ENCODE measurements at regions not wholly inside any gene's neighbourhood (a gene's known extent, or its start where the extent isn't known, plus 50 kb on each side); places are given as distances from the start of the nearest gene placed in this dataset.

DNA sequence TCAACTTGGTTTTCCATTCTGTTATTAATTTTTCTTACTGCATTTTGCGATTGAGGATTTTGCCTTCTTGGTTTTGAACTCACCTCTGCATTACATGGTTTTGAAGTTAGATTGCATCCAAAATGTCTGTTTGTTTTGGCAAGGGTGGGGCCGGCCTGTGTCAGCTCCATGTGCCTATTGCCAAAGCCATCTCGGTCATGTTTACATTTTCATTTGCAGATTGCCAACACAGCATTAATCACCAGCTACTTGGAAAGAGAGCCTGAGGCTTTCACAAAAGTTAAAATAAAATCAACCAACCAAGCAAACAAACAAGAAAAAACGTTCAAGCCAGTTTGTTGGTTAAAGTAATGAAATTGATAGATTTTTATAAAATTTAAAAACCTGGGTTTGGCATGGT lies 695.8 kb downstream of the TYW1 start:
- no peak overlapping the region for H3K27ac ChIP-seq (ENCODE audit: low read length)
- no peak for DNase-seq
- Mint-ChIP-seq H3K36me3 (no peaks in the 10 kb centered on the region), H3K4me1 (no peaks in the 10 kb centered on the region), H3K27ac (no peak overlapping the region), H3K4me3 (no peak overlapping the region), H3K27me3 (no peaks in the 10 kb centered on the region), H3K9me3 (peaks cover 2 to 25% (median 17%) of the 10 kb centered on the region in 3 donors)
- no peaks in the 10 kb centered on the region for H3K9me3 ChIP-seq
- H3K4me1 ChIP-seq (ENCODE audit: control insufficient read depth in 1 of 2, extremely low read depth in 1 of 2, insufficient read depth in 2 of 2, low read length in 2 of 2) = no peaks in the 10 kb centered on the region
- WGBS (ENCODE audit: insufficient coverage) = no CpG with 5 or more reads among the region's 4 CpGs
- H3K4me3 ChIP-seq (ENCODE audit: control insufficient read depth in 1 of 2, extremely low read depth in 1 of 2, low read length in 1 of 2) = no peak overlapping the region
- no peaks in the 10 kb centered on the region for H3K27me3 ChIP-seq (replicated peaks in 1 of 2; ENCODE audit: control insufficient read depth in 2 of 2, extremely low read depth in 1 of 2, insufficient read depth in 2 of 2, low read length in 1 of 2)
- no peak for ATAC-seq (replicated peaks in 1 of 4)
- H3K36me3 ChIP-seq (ENCODE audit: control insufficient read depth in 2 of 2, extremely low read depth in 1 of 2, insufficient read depth in 1 of 2, low read length in 1 of 2) = no peaks in the 10 kb centered on the region
- CTCF ChIA-PET = no interaction called here
- POLR2A ChIA-PET = no interaction called here

DNA sequence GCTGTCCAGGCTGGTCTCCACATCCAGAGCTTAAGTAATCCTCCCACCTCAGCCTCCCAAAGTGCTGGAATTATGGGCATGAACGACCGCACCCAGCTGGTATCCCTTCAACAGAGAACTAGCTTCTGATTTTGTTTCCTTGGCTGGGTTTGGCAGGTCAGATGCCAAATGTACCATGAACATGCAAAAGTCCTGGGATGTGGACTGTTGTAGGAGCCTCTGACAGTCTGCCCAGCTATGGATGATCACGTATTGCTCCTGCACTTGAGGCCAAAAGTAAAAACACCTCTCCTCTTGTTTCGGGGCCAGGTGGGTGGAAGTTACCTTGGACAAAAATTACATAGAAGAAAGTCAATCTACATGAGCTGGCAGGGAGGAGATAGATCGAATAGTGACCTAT lies 699.5 kb downstream of the TYW1 start:
- H3K27me3 Mint-ChIP-seq = no peaks in the 10 kb centered on the region
- H3K27ac Mint-ChIP-seq = no peak overlapping the region
- H3K9me3 Mint-ChIP-seq = peaks cover 11 to 28% (median 18%) of the 10 kb centered on the region in 3 donors
- ATAC-seq (replicated peaks in 1 of 4) (no peak), DNase-seq (no peak)
- Histone ChIP-seq H3K4me1 (ENCODE audit: control insufficient read depth in 1 of 2, extremely low read depth in 1 of 2, insufficient read depth in 2 of 2, low read length in 2 of 2) (no peaks in the 10 kb centered on the region), H3K27ac (ENCODE audit: low read length) (no peak overlapping the region), H3K9me3 (no peaks in the 10 kb centered on the region), H3K27me3 (replicated peaks in 1 of 2; ENCODE audit: control insufficient read depth in 2 of 2, extremely low read depth in 1 of 2, insufficient read depth in 2 of 2, low read length in 1 of 2) (no peaks in the 10 kb centered on the region), H3K36me3 (ENCODE audit: control insufficient read depth in 2 of 2, extremely low read depth in 1 of 2, insufficient read depth in 1 of 2, low read length in 1 of 2) (no peaks in the 10 kb centered on the region), H3K4me3 (ENCODE audit: control insufficient read depth in 1 of 2, extremely low read depth in 1 of 2, low read length in 1 of 2) (no peak overlapping the region)
- H3K36me3 Mint-ChIP-seq = no peaks in the 10 kb centered on the region
- ChIA-PET CTCF (no interaction called here), POLR2A (no interaction called here)
- no CpG with 5 or more reads among the region's 5 CpGs for WGBS (ENCODE audit: insufficient coverage)
- no peak overlapping the region for H3K4me3 Mint-ChIP-seq
- H3K4me1 Mint-ChIP-seq = no peaks in the 10 kb centered on the region

DNA sequence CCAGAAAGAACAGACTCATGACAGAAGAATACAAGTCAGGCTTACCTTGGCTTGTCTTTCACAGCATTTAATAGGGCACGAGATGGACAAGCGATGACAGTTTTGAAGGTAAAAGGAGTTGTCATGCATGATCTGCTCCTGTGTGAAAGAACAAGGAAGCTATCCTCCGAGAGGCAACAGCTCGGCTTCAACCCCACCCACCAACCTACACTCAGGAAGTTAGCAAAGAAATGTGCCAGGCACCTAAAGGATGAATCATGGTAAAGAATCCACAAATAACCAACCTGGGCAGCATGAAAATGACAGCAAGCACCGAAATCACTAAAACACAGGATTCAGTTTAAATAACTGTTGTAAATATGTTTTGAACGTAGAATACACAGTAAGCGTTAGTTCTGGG lies 700.2 kb downstream of the TYW1 start:
- H3K9me3 Mint-ChIP-seq = peaks cover 11 to 33% (median 22%) of the 10 kb centered on the region in 3 donors
- no CpG with 5 or more reads among the region's 7 CpGs for WGBS (ENCODE audit: insufficient coverage)
- POLR2A ChIA-PET = no interaction called here

DNA sequence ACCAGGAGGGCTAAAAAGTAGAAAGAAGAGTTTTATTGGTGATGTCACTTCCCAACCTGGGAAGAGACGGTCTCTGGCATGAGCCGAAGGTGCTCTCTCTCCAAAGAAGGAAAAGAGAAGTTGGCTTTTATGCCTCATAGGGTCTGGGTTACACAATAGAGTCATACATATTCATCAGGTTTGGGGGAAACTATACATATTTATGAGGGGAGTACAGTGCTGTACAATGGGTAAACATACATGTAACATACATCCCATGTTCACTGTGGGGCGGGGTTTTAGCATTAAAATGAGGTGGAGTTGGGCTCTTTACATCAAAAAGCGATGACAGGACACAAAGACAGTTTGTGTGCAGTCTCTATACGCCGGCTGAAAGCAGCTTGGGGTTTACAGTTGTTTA lies 701.7 kb downstream of the TYW1 start:
- DNase-seq (no peak), ATAC-seq (replicated peaks in 1 of 4) (no peak)
- Mint-ChIP-seq H3K4me1 (no peaks in the 10 kb centered on the region), H3K27ac (no peak overlapping the region), H3K9me3 (peaks cover 17 to 41% (median 27%) of the 10 kb centered on the region in 3 donors), H3K36me3 (no peaks in the 10 kb centered on the region), H3K4me3 (no peak overlapping the region), H3K27me3 (no peaks in the 10 kb centered on the region)
- Histone ChIP-seq H3K36me3 (ENCODE audit: control insufficient read depth in 2 of 2, extremely low read depth in 1 of 2, insufficient read depth in 1 of 2, low read length in 1 of 2) (no peaks in the 10 kb centered on the region), H3K4me1 (ENCODE audit: control insufficient read depth in 1 of 2, extremely low read depth in 1 of 2, insufficient read depth in 2 of 2, low read length in 2 of 2) (no peaks in the 10 kb centered on the region), H3K27ac (ENCODE audit: low read length) (no peak overlapping the region), H3K4me3 (ENCODE audit: control insufficient read depth in 1 of 2, extremely low read depth in 1 of 2, low read length in 1 of 2) (no peak overlapping the region), H3K9me3 (no peaks in the 10 kb centered on the region), H3K27me3 (replicated peaks in 1 of 2; ENCODE audit: control insufficient read depth in 2 of 2, extremely low read depth in 1 of 2, insufficient read depth in 2 of 2, low read length in 1 of 2) (no peaks in the 10 kb centered on the region)
- CTCF ChIA-PET = no interaction called here
- POLR2A ChIA-PET = no interaction called here
- 67% methylated on average over 4 of the region's 6 CpGs for WGBS (ENCODE audit: insufficient coverage)

More for the DNA sequence above, 700.2 kb downstream of the TYW1 start:
- no peaks in the 10 kb centered on the region for H3K36me3 ChIP-seq (ENCODE audit: control insufficient read depth in 2 of 2, extremely low read depth in 1 of 2, insufficient read depth in 1 of 2, low read length in 1 of 2)
- Mint-ChIP-seq H3K4me1 (no peaks in the 10 kb centered on the region), H3K27me3 (no peaks in the 10 kb centered on the region), H3K27ac (no peak overlapping the region), H3K4me3 (no peak overlapping the region), H3K36me3 (no peaks in the 10 kb centered on the region)
- no peak overlapping the region for H3K27ac ChIP-seq (ENCODE audit: low read length)
- no peaks in the 10 kb centered on the region for H3K4me1 ChIP-seq (ENCODE audit: control insufficient read depth in 1 of 2, extremely low read depth in 1 of 2, insufficient read depth in 2 of 2, low read length in 2 of 2)
- H3K4me3 ChIP-seq (ENCODE audit: control insufficient read depth in 1 of 2, extremely low read depth in 1 of 2, low read length in 1 of 2) = no peak overlapping the region
- DNase-seq = no peak
- CTCF ChIA-PET = no interaction called here
- H3K9me3 ChIP-seq = no peaks in the 10 kb centered on the region
- H3K27me3 ChIP-seq (replicated peaks in 1 of 2; ENCODE audit: control insufficient read depth in 2 of 2, extremely low read depth in 1 of 2, insufficient read depth in 2 of 2, low read length in 1 of 2) = no peaks in the 10 kb centered on the region
- no peak for ATAC-seq (replicated peaks in 1 of 4)

DNA sequence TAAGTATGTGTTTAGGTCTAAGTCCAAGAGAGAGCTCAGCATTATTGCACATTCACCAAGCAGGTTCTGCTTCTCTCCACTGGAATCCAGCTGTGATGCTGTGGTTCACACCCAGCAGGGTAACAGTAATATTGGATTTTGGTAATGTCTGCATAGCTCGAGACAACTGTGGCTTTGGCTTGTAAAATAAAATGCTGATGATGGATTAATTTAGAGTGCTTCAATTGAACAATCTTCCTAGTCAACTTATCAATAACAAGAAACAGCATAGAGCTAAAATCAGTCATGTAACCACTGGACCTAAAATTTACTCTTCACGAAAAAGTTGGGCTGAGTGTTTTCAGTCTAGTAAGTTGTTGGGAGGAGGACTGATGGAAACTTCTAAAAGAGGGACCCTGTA lies 709.2 kb downstream of the TYW1 start:
- Mint-ChIP-seq H3K4me3 (no peak overlapping the region), H3K36me3 (no peaks in the 10 kb centered on the region), H3K27me3 (no peaks in the 10 kb centered on the region), H3K4me1 (no peaks in the 10 kb centered on the region), H3K9me3 (peaks cover 16 to 43% (median 29%) of the 10 kb centered on the region in 3 donors), H3K27ac (no peak overlapping the region)
- ATAC-seq (replicated peaks in 1 of 4) = no peak
- Histone ChIP-seq H3K4me1 (ENCODE audit: control insufficient read depth in 1 of 2, extremely low read depth in 1 of 2, insufficient read depth in 2 of 2, low read length in 2 of 2) (no peaks in the 10 kb centered on the region), H3K9me3 (no peaks in the 10 kb centered on the region), H3K36me3 (ENCODE audit: control insufficient read depth in 2 of 2, extremely low read depth in 1 of 2, insufficient read depth in 1 of 2, low read length in 1 of 2) (no peaks in the 10 kb centered on the region), H3K4me3 (ENCODE audit: control insufficient read depth in 1 of 2, extremely low read depth in 1 of 2, low read length in 1 of 2) (no peak overlapping the region), H3K27ac (ENCODE audit: low read length) (no peak overlapping the region), H3K27me3 (replicated peaks in 1 of 2; ENCODE audit: control insufficient read depth in 2 of 2, extremely low read depth in 1 of 2, insufficient read depth in 2 of 2, low read length in 1 of 2) (no peaks in the 10 kb centered on the region)
- no CpG with 5 or more reads among the region's 2 CpGs for WGBS (ENCODE audit: insufficient coverage)
- POLR2A ChIA-PET = no interaction called here
- CTCF ChIA-PET = interaction anchor here in 1 of 2 donors (1.0 kb wide), 1 partner anchor 79 kb away, joined by 13 read pairs; no protein-coding TSS in a partner anchor
- DNase-seq = no peak

DNA sequence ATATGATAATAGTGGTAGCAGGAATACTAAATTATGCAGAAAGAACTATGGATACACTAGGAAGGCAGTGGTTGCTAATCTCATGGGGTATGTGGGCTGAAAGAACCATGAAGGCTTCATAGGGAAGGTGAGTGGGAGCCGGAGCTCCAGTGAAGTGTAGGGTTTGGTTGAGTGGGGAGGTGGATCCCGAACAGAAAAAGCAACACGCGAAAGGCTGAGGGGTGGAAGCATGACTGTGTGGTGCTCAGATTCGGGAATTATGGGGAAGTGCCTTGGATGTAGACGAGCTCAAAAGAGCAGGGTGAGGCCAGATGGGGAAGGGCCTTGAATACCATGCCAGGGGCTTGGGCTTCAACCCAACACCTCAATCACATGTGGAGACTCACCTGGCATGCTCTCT lies 715.1 kb downstream of the TYW1 start:
- no peaks in the 10 kb centered on the region for H3K36me3 ChIP-seq (ENCODE audit: control insufficient read depth in 2 of 2, extremely low read depth in 1 of 2, insufficient read depth in 1 of 2, low read length in 1 of 2)
- Mint-ChIP-seq H3K9me3 (peaks cover 19 to 28% (median 26%) of the 10 kb centered on the region in 3 donors), H3K4me1 (no peaks in the 10 kb centered on the region), H3K27ac (no peak overlapping the region), H3K27me3 (no peaks in the 10 kb centered on the region), H3K36me3 (no peaks in the 10 kb centered on the region), H3K4me3 (no peak overlapping the region)
- no peak for DNase-seq
- no peaks in the 10 kb centered on the region for H3K9me3 ChIP-seq
- ATAC-seq (replicated peaks in 1 of 4) = no peak
- ChIA-PET CTCF (no interaction called here), POLR2A (no interaction called here)
- 74% methylated on average over 5 of the region's 6 CpGs for whole genome bisulfite sequencing (ENCODE audit: insufficient coverage)
- no peak overlapping the region for H3K4me3 ChIP-seq (ENCODE audit: control insufficient read depth in 1 of 2, extremely low read depth in 1 of 2, low read length in 1 of 2)
- no peak overlapping the region for H3K27ac ChIP-seq (ENCODE audit: low read length)
- no peaks in the 10 kb centered on the region for H3K4me1 ChIP-seq (ENCODE audit: control insufficient read depth in 1 of 2, extremely low read depth in 1 of 2, insufficient read depth in 2 of 2, low read length in 2 of 2)
- H3K27me3 ChIP-seq (replicated peaks in 1 of 2; ENCODE audit: control insufficient read depth in 2 of 2, extremely low read depth in 1 of 2, insufficient read depth in 2 of 2, low read length in 1 of 2) = peaks cover 0 to 3% of the 10 kb centered on the region in 2 experiments

DNA sequence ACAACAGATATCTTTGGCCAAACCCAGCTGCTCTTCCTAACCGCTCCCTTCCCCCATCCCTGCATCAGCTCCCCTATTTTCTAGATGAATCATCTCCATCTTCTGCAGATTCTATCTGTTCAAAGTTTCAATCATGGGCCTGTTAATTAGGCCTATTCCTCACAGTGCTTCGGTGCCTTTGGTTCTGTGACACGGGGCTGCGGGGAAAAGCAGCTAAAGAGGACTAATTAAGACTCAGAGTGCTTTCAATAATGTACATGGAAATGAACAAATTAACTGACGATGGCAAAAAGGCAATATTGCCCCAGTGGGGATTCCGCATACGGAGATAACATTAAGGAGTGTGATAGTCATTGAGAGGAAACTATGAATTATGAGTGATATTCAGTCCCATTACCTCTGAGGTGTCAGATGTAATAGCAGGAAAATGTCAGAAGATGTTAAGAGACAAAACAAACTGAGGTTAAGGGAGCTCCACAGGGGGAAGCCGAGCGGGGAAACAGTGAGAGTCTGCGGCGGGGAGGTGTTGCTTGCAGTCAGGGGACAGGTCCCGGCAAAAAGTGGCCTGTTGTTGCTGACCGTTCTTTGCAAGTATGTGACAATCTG lies 716.9 kb downstream of the TYW1 start:
- 68% methylated on average over 12 of the region's 13 CpGs for WGBS (ENCODE audit: insufficient coverage)

More for the DNA sequence above, 716.9 kb downstream of the TYW1 start:
- no peak overlapping the region for H3K4me3 Mint-ChIP-seq
- Histone ChIP-seq H3K27ac (ENCODE audit: low read length) (no peak overlapping the region), H3K4me3 (ENCODE audit: control insufficient read depth in 1 of 2, extremely low read depth in 1 of 2, low read length in 1 of 2) (no peak overlapping the region), H3K36me3 (ENCODE audit: control insufficient read depth in 2 of 2, extremely low read depth in 1 of 2, insufficient read depth in 1 of 2, low read length in 1 of 2) (no peaks in the 10 kb centered on the region), H3K4me1 (ENCODE audit: control insufficient read depth in 1 of 2, extremely low read depth in 1 of 2, insufficient read depth in 2 of 2, low read length in 2 of 2) (no peaks in the 10 kb centered on the region), H3K27me3 (replicated peaks in 1 of 2; ENCODE audit: control insufficient read depth in 2 of 2, extremely low read depth in 1 of 2, insufficient read depth in 2 of 2, low read length in 1 of 2) (peaks cover 0 to 3% of the 10 kb centered on the region in 2 experiments), H3K9me3 (no peaks in the 10 kb centered on the region)
- ChIA-PET POLR2A (no interaction called here), CTCF (interaction anchor here in 1 of 2 donors (0.6 kb wide), 1 partner anchor 703 kb away, joined by 3 read pairs; no protein-coding TSS in a partner anchor)
- no peaks in the 10 kb centered on the region for H3K36me3 Mint-ChIP-seq
- ATAC-seq (replicated peaks in 1 of 4) = no peak
- peaks cover 20 to 29% (median 21%) of the 10 kb centered on the region in 3 donors for H3K9me3 Mint-ChIP-seq
- H3K27ac Mint-ChIP-seq = no peak overlapping the region
- DNase-seq = no peak
- H3K27me3 Mint-ChIP-seq = no peaks in the 10 kb centered on the region
- H3K4me1 Mint-ChIP-seq = no peaks in the 10 kb centered on the region
